HG03565 (cell line): ENCODE measurements at regions not wholly inside any gene's neighbourhood (a gene's known extent, or its start where the extent isn't known, plus 50 kb on each side); places are given as distances from the start of the nearest gene placed in this dataset.

Experiments used
- ATAC-seq: cut with Tn5 transposase; IDR thresholded peaks from one replicate; pipeline ENCODE4 v1.9.1; 2021; ENCODE audit warnings: mild to moderate bottlenecking, moderate library complexity; ENCODE audit not compliant: unreplicated experiment

DNA sequence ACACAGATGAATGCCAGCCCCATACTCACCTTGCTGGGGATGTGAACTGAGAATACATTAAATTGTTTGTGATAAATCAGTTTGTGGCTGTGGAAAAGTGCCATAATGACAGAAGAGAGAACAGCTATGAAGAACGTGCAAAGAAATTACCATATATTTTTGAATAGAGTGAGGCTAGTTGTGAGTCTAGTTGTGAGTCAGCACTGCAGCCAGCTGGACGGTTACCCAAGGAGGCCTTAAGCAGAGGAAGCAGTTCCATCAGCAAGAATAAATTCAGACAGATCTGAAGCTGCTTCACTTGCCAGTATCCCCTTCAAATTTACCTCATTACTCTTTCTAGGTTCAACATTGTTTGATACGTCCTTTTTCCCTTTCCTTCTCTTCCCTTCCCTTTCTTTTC, 446.0 kb downstream of the MTRR start:
- ATAC-seq = no peak

DNA sequence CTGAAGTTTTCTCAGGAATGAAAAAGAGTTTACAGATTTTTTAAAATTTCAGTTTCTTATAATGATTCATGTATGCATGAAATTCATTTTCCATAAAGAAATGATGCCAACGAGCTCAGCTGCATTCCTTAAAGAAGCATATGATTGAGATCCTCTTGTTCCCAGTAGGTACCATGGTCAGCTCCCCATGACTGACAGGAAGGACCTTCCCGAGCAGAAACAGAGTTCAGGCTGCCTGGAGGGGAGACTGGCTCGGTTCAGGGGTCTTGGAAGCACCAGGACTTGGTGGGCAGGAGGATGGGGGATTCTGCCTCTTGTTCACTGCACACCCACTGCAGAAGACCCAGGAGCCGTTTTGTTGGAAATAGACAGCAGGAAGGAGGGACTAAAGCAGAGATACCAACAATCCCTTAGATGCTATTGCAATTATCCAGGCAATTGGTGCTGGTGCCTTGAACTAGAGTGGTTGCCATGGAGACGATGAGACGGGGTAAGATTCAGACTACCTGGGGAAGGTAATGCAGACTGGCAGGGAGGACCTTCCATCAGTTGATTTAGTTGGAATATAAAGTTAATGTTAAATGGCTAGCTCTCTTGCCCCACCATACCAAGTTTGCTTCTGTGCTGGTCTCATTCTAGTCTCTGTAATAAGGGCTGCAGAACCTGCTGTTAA, 447.8 kb downstream of the MTRR start:
- no peak for ATAC-seq

DNA sequence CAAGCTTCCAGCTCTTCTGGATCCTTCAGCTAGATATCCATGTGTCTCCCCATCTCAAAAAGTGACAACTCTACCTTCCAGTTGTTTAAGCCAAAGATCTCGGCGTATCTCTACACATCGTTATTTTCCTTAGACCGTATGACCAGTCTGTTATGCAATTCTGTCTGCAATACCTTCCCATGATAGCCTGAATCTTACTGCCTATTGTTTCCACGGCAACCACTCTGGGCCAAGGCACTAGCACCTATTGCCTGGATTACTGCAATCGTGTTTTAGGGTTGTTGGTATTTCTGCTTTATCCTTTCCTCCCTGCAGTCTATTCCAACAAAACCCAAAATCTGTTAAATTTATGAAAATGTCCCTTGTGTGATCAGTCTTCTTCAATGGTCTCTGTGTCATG, 448.4 kb downstream of the MTRR start:
- no peak for ATAC-seq

DNA sequence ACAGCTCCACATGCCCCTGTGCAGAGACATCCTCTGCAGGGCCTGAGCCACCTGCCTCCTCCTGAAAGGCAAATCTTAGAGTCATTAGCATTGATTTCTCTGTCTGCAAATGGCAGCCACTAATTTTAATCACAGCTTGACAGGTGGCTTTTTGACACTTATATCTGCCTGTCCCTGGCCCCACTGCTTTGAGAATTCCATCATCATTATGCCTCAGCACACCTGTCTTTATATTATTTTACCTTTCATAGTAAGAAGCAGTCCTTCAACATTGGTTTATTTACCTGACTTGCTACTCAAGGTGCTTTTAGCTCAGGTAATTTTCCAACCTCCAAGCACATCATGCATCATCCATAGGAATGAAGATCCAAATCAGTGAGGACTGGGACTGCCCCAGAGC, 451.3 kb downstream of the MTRR start:
- no peak for ATAC-seq

DNA sequence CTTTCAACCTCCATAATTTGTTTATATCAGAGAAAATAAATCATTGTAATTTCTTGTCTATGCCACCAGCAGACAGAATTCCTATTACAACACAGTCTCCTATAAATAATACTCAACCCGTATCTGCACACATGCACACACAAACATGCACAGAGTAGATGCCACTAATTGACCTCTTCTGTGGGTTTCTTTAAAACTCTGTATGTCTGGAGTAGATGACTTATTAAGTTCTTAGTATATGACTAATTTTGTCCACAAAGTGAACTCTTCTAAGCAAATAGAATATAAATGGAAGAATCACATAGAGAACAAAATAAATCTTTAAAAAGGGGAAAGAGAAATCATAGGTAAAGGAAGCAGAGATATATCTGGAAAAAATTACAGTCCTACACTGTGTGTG, 452.3 kb downstream of the MTRR start:
- no peak for ATAC-seq

DNA sequence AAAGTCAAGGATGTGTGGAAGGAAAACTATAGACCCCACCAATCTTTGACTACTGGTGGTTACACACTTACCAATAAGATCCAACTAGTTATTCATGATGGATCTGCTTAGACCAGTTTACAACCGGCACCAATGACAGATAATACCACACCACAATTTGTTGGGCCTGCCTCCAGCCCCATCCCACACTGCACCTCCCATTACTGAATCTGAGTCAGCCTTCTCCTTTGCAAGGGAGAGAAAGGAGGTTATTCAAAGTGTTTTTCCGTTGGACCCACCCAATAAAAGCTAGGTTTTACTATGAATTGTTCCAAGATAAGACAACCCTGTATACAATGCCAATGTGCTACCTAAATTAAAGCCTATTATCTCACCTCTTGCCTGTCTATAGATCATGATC, 453.5 kb downstream of the MTRR start:
- ATAC-seq = no peak

DNA sequence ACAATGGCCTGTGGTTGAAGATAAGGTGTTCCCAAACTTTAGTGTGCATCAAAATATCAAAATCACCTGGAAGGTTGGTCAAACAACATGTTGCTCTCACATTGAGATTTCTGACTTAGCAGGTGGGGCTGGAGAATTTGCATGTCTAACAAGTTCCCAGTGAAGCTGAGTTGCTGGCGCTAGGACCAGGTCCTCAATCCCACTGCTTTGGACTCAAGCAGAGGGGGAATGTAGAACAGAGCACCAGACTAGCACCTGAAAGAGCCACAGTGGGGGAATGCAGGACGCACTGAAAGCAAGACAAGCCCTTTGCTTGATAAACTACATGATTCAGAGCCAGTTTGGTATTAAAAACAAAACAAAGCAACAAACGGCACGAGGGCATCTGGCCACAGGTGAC, 458.1 kb downstream of the MTRR start:
- ATAC-seq = no peak

DNA sequence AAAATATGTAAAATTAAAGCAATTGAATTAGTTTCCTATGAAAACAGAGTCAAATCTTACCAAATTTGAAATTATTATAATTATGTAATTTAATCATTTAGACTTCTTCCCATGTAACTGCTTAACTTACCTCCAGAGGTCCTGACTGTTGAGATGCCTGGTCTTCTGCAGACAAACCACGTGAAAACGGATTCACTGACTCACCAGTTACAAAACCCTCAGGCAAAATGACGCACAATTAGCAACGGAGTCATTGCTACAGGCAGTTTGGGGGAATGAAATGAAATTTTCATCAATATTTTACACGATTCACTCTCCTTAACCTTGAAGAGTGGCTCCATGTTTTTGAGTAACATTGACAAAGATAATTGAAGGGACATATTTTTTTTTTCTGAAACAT, 460.8 kb downstream of the MTRR start:
- no peak for ATAC-seq

DNA sequence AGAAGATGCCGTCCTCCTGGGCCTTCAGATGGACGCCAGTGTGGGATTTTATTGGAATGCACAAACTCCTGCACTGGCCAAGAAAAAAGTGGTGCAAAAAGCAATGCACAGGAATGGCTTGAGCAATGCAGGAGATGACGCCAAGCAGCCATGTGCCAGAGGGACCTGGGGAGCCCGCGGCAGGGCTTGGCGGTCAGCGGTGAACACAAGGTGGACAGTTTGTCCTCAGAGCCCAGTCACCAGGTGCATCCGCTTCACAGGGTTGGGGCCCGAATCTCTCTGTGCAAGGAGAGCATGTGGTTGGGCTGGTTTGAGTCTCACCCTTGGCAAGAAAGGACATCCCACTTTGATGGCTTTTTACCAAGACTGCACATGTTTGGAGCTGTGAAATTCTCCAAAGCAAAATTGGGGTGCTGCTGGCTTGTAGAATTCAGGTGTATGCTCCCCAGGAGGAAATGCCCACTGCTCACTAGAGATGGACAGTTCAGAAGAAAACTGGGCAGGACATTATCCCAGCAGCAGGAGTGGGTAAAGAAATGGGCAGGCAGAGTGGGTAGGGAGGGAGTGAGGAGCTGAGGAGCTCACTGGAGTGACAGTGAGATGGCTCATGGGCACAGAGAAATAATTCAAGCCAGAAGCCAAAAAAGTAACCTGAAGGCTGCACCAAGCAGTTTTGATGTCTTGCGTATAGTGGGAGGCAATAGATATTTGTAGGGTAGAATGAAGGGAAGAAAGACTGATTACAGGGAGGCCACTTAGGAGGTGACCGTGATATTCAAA, 463.9 kb downstream of the MTRR start:
- ATAC-seq = no peak

DNA sequence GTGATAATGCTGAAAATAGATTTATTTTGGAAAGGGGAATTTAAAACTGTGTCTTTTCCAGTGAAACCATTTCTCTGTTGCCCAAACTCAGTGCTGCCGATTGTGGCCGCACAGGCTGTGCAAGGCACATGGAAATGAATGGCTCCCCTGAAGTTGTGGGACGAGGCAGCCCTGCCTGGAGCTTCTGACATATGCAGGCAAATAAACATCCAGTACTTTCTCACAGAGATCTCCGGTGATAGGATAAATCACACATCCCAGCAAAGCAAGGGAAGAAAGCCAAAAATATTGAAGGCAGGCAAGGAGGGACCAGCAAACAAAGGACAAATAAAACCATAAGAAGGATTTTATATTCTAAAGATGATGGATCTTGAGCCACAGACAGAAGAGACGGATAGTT, 464.5 kb downstream of the MTRR start:
- no peak for ATAC-seq

DNA sequence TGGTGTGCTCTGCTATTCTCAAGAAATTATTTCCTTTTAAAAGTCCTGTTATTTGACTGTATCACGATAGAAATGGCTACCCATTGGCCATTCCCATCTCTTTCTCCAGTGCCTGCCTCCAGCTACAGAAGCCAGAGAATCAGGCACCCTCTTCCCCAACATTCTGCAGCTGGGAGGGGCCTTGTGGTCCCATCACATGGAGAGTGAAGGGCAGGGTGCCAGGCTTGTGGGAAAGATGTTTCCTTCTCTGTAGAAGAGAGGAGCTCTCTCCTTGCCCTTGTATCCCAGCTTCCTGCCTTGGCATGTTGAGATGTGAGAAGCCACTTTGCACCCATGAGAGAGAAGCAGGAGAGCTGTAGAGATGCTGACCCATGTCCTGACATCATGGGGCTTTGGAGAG, 465.0 kb downstream of the MTRR start:
- ATAC-seq = no peak

DNA sequence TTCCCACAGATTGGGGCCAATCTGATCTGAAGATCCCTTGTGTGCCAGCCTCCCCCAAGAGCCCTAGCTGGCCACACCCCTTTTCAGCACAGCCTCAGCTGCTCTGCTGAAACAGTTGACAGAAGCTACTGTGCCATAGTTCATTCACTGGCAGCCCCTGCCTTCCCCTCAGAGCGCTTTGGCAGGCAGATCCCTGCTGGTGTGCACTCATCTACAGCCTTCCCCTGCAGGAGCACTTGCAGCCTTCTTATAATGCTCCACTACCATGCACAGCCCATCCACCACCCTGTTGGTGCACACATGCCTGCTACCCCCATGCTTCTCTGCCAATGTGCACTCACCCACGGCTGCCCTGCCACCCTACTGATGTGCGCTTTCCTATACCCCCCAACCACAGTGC, 471.3 kb downstream of the MTRR start:
- no peak for ATAC-seq

DNA sequence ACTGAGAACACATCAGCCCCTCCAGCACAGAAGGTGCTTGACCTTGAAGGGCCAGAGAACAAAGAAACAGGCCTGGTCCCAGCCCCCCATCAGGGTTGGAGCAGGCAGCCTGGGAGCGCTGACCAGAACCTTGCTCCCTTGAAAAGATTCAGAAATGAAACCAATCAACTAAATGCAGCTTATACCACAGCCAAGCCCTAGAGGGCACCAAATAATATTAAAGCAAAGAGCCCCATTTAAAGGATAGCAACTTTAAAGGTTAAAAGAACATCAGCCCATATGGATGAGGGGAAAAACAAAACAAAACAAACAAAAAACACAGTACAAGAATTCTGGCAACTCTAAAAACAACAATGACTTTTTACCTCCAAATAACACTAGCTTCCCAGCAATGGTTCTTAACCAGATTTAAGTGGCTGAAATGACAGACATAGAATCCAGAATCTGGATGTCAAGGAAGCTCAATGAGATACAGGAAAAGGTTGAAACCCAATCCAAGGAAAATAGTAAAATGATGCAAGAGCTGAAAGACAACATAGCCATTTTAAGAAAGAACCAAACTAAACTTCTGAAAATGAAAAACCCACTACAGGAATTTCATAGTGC, 471.9 kb downstream of the MTRR start:
- ATAC-seq = no peak

DNA sequence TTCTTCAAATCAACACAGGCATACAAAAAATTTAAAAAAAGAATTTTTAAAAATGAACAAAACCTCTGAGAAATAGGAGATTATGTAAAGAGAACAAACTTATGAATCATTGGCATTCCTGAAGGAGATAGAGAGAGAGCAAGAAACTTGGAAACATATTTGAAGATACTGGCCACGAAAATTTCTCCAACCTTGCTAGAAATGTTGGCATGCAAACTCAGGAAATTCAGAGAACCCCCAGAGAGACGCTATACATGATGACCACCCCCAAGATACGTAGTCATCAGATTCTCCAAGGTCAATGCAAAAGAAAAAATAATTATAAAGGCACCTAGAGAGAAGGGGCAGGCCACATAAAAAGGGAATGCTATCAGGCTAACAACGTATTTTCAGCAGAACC, 472.5 kb downstream of the MTRR start:
- ATAC-seq = no peak

DNA sequence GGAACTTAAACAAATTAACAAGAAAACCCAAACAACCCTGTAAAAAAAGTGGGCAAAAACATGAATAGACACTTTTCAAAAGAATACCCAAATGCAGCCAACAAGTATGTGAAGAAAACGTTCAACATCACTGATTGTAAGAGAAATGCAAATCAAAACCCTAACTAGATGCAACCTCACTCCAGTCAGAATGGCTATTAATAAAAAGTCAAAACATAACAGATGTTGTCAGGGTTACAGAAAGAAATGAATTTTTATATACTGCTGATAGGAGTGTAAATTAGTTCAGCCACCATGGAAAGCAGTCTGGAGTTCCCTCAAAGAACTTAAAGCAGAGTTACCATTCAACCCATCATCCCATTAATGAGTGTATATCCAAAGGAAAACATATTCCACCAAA, 479.0 kb downstream of the MTRR start:
- no peak for ATAC-seq

DNA sequence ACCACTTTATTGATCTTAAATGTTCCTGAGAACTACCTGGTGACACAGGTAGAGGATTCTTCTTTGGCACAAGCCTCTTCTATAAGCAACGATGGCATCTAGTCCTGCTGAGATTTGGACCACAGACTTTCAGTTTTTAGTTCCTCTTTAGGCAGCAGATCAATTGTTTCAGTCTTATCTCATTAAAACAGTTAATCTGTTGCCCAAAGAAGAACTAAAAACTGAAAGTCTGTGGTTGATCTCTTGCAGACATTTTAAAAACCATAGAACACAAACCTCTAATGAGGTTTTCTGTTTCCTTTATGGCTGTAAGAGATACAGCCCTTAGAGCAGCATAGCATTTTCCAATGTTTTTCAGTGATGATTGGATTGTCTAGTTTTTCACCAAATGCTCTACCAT, 480.9 kb downstream of the MTRR start:
- peak; percentile 97 for ATAC-seq

DNA sequence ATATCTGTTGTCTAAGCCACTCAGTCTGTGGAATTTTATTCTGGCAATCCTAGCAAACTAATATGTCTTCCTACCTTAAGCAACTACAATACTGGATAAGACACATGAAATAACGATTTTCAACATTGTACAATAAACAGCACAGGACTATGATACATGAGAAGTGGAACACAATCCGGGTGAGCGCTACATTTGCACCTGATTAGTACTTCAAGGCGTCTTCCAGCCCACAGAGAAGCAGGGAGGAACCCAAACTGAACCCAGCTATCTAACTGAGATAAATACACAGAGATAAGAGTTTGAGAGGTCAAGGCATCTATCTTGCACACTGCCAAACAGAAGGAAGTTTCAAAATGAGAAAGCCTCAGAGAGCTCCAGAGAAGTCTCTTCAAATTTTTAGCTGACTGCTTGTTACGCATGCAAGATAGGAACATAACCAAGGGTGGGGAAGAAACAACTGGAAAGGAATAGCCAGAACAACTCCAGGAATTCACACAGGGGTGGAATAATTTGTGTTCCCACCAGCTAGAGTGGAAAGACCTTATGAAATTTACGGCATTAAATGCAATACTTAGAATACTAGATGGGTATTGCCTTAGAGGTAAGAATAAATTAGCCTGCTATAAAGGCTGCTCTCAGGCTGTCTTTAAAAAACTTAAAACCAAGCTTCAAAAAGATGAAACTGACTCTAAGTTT, 481.8 kb downstream of the MTRR start:
- ATAC-seq = no peak

DNA sequence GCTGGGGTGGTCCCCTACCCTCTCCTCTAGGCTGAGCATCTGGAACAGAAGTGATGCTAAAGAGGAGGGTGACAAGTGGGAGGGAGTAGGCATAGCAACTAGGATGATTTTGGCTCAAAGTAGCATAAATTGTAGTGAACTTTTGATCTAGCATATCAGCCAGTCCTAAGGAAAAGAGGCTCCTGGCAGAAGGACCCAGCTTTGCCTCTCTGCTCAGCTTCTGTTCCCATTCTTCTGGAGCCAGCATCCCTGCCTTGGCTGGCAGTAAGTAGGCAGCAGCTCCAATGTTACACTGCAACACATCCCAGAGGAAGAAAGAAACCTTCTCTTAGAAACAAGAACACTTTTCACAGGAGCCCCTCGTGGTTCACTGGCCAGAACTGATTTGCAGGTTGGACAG, 487.0 kb downstream of the MTRR start:
- ATAC-seq = no peak

DNA sequence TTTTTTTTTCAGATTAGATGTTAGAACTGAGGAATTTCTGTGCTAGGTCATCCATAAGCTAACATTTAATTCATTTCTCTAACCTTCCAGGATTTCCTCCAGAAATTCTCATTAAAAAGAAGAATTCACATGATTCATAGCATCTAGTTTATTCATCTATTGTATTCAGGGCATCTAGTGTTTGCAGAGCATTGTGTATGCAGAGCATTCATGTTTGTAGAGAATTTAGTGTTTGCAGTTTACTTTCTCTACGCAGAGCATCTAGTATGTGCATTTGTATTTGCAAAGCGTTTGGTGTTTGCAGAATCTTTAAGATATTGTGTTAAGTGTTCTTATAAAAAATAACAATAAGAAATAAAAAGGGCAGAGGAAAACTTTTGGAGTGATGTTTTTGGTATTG, 491.1 kb downstream of the MTRR start:
- ATAC-seq = no peak

DNA sequence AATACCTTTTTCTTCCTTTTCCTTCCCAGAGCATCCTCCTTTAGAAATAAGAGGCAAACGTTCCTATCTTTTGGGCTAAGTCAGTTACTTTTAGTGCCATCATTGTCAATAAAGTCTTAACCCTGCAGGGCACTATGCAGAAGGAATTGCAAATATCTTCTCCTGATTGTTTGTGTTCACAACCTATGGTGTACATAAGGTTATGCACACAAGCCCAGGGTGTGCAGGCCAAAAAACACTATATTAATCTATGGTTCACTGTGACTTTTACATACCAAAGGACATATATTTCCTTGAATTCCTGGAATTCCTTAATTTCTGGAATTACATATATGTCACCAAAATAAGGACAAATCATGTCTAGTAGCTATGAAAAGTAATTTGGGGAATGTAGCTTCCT, 493.5 kb downstream of the MTRR start:
- ATAC-seq = no peak

DNA sequence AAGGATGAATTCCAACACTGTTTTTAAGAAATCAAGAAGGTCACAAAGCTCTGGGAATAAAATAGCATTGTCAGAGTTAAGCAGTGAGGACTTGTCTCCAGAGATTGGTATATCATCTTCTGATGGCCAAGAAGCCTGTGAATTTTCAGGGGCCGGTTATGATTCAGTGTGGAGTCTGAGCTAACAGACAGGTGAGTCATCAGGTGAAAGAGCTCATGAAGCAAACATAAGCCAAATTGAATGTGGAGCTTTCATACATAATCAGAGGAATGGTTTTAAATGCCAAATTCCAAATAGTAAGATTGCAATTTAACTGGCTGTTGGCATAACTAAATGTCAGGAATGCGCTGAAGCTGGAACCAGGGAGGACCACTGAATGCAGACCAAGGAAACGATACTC, 494.2 kb downstream of the MTRR start:
- ATAC-seq = no peak

DNA sequence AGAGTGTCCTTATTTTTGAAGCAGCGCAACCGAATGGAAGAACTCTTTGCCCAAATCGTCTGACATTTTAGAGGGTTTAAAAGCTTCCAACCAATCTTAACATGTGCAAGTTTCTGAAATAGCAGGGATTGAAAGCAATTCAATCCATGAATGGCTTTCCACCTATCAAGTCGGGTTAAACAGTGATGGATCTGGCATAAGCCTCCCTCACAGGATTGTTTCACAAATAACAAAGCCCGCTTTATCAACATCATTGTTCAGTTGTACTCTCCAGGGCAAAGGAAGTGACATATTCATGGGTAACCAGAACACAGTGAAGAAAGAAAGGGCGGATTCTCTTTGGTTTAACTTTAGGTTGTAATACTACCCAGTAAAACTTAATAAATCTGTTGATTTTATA, 497.3 kb downstream of the MTRR start:
- no peak for ATAC-seq
